SU-DHL-6 (cell line): ENCODE measurements at regions not wholly inside any gene's neighbourhood (a gene's known extent, or its start where the extent isn't known, plus 50 kb on each side); places are given as distances from the start of the nearest gene placed in this dataset.

ENCODE experiments used
- CTCF ChIP-seq: fragments of 200-600 bp; sonication (generic); IDR thresholded peaks from one replicate; pipeline ENCODE4 v1.5.1; 2017; ENCODE audit warnings: antibody characterized with exemption, mild to moderate bottlenecking, low read length, moderate library complexity; ENCODE audit not compliant: insufficient read depth, poor library complexity, severe bottlenecking
- EZH2phosphoT487 ChIP-seq: fragments of 200-600 bp; sonication (generic), shearing (Covaris generic); conservative IDR thresholded peaks from 2 replicates; pipeline ENCODE4 v1.6.1; 2018; ENCODE audit warnings: mild to moderate bottlenecking, antibody characterized with exemption, low read length, moderate library complexity, mixed read lengths

DNA sequence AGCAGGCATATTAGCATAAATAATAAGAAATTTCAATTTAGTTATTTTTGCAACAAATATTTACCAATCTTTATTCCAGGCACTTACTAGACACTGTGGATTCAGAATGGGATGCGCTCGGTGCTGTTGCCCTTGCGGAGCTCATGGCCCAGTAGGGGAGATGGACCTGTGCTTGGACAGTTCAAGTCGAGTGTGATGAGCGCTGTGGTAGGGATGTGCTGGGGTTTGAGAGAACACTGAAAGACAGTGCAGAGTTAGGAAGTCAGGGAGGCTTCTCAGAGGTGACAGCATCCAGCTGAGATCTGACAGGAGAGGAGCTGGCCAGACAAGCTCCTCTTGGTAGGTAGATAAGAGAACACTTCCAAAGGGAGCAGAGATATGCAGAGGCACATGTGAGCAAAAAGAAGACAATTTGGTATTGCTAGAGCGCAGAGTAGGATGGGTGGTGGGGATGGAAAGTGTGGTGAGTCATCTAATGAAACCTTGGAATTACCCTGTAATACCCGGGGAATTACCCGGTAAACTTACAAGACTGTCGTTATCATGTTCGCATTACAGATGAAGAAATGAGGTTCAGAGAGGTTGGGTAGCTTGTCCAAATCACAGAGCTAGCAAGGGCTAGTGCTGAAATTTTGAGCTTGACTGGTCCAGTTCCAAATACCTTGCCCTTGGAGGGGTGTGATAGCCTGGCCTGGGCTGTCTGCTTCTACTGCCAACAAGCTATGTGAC is 298.1 kb upstream of the N4BP1 start:
- TF ChIP-seq CTCF (no peak), EZH2phosphoT487 (no peak)
